Muscle of back (tissue), 3 donors: ENCODE measurements at regions not wholly inside any gene's neighbourhood (a gene's known extent, or its start where the extent isn't known, plus 50 kb on each side); places are given as distances from the start of the nearest gene placed in this dataset.
"Not testable (repeated sequence)": the region's sequence is repeated elsewhere in the genome, so short reads cannot be mapped to it uniquely, and the experiment has no call there.

Source experiments
- DNase-seq, 3 donors: peaks; one replicate each; pipeline versions ENCODE4 v3.0.0 to v3.0.0-alpha.2; 2013

DNA sequence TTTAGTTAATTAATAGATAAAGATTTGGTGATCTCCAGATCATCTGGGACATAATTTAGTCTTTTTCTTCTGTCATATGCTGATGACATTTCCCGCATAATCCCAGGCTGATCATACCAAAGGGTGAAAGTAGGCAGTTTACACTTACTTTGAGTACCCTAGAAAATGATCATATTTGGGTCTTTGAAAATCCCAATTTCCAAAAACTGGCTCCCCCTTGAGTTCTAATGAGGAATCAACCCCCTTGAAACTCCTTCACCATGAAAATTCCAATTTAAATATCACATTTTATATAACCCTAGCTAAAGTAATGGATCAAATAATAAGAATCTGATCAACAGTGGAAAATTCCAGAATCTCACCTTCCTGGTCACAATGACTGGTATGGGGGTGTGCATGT is 223.4 kb downstream of the NAF1 start:
- DNase-seq = no peak

DNA sequence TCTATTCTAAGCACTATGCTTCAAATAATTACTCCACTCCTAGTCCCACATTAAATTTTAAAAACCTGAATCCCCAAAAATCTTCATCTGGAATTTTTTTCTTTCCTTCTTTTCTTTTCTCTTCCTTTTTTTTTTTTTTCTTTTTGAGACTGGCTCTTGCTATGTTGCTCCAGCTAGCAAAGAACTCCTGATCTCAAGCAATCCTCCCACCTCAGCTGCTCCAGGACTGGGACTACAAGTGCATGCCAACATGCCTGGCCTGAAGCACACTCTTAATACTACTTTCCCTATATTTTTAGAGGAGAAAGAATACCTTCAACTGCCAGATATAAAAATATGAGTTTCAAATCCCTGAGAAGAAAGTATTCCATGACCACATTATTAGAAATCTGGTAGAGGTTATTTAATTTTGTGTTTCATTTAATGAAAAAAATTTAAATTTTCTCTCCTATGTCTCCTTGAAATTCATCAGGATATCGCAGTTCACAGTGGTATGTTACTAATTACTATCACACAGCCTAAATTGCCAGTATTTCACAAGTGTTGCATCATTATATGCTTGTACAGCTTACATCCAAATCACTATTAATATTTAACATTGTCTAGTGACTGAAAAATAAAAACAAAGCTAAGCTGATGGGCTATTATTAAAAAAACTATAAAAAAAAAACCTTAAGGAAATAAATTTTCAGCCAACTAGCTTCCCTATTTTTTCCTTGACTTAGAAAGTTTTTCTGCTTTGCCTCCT is 227.8 kb downstream of the NAF1 start:
- no peak for DNase-seq

DNA sequence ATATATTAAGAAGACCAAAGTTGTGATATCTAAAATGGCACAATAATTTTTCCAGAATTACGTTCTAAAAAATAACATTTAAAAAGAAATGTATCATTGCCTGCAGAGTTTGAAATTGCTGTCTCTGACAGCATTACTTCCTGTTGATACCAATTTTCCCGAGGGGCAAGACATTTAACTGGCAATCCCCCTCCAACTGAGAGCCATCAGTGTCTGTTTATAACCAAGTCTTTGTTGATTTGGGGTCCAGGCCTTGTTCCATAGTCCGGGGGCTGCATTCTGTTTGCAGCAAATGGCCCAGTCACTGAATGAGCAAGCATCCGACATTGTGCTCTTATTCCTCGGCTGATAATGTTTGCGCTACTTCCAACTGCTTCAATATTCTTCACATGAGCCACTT is 231.5 kb downstream of the NAF1 start:
- DNase-seq = no peak

DNA sequence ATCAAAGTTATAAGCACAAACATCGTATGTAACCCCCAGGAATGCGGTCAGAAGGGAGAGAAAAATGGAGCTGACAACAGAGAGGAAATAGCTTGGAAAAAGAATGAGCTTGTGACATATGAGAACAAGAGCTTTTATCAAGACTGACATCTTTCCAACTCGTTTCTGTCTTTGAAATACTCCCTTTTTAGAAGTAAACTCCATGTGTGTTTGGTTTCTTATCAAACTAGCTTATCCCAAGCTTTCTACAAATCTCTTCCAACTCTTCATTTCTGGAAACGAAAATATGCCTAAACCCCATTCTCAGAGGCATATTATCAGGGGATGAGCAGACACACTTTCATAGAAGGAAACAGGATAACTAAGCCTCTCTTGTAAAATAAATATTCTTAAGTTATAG is 235.4 kb downstream of the NAF1 start:
- DNase-seq = no peak

DNA sequence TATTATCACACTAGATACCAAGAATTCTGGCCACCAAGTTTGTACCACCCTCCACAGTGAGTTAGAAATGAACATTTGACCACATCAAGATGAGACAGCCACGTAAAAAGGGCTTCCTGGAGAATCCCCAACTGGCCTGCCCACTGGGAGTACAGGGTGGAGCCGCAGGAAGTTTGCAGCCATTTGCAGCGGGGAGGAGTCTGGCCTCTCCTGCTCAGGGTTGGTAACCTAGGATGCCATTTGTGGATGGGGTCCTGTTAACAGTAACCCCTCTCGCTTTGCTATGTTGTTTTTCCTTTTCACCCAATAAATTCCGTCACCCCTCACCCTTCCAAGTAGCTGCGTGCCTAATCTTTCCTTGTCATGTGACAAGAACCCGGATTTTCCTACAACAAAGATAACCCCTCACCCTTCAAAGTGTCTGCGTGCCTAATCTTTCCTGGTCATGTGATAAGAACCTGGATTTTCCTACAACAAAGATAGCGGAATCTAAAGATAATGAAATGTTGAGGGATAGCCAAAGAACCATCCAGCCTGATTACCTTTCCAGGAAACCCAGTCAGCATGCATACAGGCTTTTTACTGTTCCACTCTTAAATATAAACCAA is 245.4 kb downstream of the NAF1 start:
- DNase-seq = no peak

DNA sequence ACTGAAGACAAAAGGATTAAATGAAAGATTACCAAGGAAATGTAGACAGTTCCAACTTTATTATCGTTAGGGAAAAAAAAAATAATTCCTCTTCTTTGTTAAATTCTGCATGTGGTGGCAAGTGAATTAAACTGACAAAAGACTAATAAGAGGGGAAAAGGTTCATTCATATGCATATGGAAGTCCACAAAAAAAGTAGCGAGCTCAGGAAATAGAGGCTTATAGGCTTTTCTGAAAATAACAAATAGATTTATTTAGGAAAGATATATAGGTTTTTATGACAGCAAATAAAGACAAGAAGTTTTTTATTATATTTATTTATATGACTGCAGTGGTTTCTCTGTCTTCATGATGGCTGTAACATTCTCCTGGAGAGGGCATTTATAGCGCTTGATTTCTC is 246.0 kb downstream of the NAF1 start:
- no peak for DNase-seq

DNA sequence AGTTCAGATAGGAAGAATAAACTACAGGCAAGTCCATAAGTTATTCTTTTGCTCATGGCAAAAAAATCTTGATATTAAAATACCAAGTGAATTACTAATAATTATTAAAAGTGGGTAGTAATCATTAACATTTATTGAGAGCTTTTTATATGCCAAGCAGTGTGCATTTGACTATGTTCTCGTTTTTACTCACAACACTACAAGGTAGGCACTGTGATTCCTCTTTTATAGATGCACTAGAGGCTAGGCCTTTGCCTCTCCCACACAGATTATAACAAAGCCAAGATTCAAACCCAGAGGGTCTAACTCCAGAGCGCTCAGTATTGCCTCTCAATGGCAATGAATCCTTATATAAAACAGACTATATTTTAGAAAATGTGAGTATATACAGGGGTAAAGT is 254.2 kb downstream of the NAF1 start:
- DNase-seq = no peak

DNA sequence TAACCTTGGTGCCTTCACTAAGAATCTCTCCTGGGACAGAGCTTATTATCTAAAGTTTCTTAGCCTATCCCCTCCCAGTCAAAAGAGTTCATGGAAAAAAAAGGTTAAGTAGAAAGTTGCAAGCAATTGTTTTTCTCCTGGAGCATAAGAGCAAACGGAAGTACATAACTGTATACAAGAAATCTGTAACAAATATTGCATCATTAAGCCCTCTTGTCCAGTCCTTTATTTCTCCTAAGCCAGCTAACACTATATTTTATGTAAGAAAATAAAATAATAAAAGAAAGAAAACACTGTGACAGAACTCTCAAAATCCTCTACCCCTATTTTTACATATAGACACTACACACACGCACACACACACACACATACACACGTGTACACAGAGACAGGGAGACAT is 255.3 kb downstream of the NAF1 start:
- no peak for DNase-seq

DNA sequence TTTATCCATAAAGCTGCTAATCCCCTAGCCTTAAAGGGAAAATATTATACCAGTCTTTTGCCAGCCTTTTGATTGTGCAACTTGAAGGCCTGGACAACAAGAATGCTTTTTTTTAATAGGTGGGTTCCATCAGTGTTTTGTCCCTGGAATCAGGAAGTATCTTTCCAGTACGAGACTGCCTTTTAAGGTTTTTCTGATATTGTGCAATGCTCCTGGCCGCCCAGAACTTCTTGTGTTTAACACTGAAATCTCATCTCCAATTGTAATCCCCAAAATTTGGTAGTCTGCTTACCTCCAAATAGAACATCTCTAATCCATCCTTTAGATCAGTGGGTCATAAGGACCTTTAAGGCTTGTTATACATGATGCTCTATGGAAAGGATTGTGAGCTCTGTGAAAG is 256.7 kb downstream of the NAF1 start:
- no peak for DNase-seq

DNA sequence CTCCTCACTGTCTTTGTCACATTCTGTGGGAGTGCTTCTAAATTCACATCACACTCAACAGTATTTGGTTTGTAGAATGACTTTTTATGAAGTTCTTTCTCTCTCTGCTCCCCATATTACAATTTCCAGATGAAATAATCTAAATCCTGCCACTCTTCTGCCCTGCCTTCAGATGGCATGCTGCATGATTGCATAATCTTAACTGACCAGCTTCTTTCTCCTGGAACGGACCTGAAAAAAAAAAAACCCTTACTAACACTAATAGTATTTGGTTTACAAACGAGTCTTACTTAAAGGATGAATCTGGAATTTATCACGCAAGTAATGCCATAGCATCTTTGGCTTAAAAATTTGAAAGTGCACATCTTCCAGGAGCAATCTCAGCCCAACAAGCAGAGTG is 272.3 kb downstream of the NAF1 start:
- DNase-seq = no peak

DNA sequence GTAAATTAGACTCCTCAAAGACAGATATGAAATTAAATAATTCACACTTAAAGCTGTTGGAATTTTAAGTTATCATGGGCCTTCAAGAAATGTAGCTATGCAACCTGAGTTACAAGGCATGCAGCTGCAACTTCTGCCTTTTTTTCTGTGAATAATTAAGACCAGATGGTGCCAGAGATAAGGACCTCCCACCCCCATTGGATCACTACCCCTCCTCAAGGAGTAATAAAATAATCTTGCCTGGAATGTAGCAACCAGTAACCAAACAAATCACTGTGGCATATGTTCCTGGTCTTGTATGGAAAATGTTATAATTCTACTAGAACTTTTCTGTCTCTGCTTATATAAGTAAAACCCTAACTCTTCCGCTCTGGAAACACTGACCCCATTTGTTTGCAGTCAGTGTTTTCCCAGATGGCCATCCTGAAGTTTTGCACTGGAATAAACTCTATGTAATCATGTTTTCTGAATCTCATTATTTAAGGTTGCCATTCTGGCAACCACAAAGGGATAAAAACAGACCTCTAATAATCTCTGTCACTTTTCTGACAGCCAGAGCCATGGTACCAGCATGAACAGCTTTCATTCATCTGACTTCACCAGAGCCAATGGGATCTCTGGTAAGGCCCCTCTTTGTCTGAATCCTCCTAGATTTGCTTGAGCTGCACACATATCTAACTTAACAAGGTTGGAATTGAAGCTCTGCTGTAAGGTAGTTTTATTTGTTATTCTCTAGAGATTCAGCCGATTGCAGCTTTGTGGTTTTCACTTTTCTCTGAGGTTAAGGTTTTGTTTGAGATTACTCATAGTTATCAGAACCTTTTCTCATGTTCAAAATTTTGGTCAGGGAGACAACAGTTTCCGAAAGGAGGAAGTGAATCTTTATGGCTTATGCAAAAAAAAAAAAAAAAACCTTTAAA is 274.6 kb downstream of the NAF1 start:
- peak; percentile 33 to 81 (median 53) for DNase-seq

DNA sequence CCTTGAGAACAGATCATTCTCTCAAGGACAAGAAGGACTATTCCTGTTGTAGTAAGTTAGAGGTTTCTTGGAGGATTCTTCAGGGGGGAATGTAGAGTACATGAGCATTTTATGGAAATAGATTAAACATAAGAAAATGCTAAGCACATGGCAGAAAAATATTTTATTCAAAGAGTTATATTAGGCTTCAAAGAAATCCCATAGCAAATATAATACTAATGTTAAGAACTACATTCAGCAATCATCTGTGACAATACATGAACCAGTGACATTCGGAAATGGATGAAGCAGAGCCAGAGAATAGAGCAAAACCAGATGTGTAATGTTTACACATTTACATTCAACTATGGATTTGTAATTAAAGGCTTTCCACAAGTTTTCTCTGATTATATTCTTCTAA is 288.6 kb downstream of the NAF1 start:
- peak in 2 of 3 donors; percentile 25 to 72 for DNase-seq

DNA sequence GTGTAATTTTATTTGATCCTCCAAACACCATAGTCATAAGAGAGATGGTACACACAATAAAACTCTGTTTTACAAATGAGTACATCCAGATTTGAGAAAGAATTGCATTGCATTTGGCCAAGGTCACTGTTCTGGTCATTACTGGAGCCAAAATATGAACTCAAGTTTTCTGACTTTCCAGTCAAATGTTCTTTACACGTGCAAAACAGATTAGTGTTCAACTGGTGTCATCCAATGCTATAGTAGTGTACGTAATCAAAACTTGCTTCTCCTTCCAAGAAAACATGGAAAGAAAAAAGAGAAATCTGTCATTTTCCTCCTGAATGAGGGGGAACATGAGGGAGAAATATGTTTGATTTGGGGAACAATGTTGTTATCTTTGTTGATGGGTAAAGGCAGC is 291.9 kb downstream of the NAF1 start:
- peak; percentile 77 to 89 (median 79) for DNase-seq

DNA sequence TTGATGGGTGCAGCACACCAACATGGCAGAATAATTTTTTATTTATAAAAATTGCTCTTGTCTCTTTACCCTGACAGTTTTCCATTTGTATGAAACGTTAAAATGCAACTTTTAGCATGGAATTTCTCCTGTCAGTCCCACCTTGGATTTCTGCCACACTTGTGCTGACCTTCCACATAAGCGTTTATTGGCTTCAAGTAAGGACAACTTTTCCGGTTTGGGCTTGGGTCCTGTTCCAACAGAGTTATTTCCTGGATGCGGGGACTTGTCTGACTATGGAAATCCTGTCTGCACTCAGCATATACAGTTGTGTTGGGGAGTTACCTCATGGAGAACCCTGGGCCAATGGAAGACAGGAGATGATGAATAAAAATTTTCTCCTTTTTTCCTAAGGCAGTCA is 294.7 kb downstream of the NAF1 start:
- peak in 2 of 3 donors; percentile 63 to 80 for DNase-seq

DNA sequence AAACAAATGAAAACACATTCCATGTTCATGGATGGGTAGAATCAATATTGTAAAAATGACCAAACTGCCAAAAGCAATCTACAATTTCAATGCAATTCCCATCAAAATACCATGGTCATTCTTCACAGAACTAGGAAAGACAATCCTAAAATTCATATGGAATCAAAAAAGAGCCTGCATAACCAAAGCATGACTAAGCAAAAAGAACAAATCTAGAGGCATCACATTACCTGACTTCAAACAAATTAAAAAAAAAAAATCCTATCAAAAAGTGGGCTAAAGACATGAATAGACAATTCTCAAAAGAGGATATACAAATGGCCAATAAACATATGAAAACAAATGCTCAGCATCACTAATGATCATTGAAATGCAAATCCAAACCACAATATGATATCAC is 297.5 kb downstream of the NAF1 start:
- DNase-seq = no peak

DNA sequence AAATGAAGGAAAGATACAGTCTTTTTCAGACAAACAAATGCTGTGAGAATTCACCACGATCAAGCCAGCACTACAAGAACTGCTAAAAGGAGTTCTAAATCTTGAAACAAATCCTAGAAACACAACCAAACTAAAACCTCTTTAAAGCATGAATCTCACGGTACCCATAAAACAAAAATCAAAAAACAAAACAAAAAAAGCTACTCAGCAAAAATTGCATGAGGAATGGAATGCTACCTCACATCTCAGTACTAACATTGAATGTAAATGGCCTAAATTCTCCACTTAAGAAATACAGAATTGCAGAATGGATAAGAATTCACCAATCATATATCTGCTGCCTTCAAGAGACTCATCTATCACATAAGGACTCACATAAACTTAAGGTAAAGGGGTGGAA is 300.1 kb downstream of the NAF1 start:
- no peak for DNase-seq

DNA sequence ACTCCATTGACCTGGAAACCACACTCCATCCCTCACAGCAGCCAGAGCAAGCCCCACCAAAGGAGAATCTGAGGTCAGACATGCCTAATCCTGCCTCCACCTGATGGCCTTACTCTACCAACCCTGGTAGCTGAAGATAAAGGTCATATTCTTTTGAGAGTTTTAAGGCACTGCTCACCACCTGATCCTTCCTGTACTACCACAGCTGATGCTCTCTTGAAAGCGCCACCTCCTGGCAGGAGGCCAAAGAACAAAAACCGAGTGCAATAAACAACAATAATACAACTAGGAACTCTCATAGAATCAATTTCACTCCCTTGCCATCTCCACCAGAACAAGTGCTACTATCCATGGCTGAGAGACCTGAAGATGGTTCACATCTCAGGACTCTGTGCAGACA is 301.6 kb downstream of the NAF1 start:
- no peak for DNase-seq

DNA sequence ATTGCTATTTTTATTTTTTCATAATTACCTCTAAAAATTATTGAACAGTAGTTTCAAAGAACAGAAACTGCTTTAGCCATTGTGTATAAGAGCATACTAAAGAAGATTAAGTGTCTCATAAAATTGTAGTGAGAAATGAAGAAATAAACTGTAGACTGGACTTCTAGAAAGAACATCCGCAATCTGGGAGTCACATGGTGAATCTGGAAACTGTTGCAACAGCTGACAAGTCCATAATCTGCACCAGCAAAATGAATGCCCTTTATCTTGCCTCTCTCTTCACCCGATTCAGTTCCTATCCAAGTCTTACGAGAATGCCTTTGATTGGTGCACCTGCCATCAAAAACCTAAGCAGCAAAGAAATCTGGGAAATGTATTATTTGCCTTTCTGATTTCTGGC is 312.9 kb downstream of the NAF1 start:
- no peak for DNase-seq

DNA sequence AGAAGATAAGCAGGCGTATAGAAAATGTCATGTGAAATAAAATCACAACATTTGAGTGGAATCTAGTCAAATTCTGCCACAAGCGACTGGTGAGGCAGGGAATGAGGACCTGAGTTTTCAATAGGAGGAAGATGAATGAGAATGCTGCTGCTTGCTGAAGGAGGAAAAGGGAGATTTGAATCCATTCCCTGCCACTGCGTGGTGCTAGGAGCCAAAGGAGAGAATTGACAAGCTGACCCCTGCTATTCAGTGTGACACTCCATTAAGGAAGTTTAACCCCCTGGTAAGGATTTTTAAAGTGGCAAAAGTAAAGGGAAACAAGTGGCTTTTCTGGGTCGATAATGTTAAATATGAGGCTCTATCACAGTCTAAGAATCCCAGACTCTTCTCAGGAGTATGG is 314.0 kb downstream of the NAF1 start:
- no peak for DNase-seq

DNA sequence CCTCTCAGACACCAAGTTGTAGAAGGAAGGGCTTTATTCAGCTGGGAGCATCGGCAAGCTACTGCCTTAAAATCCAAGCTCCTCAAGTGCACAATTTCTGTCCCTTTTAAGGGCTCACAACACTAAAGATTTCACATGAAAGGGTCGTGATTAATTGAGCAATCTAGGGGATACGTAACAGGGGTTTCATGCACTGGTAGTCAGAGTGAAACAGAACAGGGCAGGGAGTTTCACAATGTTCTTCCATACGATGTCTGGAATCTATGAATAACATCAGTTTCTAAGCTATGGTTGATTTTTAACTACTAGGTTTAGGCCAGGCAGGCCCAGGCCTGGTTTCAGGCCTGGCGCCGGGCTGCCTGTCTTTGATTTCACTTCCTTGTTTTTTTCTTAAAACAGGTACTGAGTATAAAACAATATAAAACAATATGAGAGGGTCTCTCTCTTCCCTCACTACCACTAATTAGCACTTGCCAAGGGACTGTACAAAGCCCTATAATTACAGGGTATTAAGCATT is 315.4 kb downstream of the NAF1 start:
- not testable (repeated sequence) for DNase-seq

DNA sequence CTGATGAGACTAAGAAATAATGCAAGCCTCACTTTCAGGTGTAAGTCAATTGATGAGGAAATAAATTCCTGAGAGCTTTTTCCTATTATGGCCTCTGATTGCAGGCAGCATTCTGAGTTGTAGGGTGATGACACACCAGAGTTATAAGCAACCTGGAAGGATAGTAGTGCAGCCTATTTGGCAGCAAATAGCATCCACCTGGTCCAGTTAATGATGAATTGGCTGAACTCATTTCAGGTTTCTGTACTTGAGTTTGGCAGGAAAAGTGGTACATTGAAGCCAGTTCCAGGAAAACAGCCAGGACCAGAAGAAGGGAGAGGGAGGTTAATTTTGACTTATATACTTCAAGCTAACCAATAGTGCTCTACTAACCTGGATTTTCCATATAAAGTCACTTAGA is 316.8 kb downstream of the NAF1 start:
- DNase-seq = peak; percentile 36 to 82 (median 55)

DNA sequence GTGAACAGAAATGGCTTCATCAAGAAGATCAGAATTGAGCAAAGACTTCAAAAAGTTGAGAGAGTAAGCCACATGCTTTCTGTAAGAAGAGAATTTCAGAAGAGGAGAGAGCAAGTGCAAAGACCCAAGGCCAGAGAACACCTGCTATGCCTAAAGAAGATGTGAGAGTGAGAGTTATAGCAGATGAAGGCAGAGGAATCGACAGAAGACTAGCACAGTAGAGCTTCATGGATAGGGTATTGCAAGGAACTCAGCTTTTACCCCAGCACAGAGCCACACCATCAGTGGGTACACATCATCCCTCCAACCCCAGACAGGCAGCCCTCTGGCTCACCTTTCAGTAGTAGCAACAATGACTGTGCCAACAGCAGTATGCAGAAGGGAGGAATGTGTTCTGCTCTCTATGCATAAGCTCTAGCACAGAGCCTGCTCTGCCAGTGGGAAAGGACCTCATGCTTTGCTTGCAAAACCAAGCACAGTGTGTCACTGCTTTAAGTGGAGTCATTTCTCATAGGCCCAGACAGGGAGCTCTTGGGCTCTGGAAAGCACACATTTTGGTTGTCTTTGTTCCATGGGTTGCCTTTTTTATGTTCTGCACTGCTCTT is 318.6 kb downstream of the NAF1 start:
- no peak for DNase-seq
